GM21737 (cell line): ENCODE measurements at regions not wholly inside any gene's neighbourhood (a gene's known extent, or its start where the extent isn't known, plus 50 kb on each side); places are given as distances from the start of the nearest gene placed in this dataset.
"Not testable (repeated sequence)": the region's sequence is repeated elsewhere in the genome, so short reads cannot be mapped to it uniquely, and the experiment has no call there.

Experiments used
- ATAC-seq: cut with Tn5 transposase; IDR thresholded peaks from one replicate; pipeline ENCODE4 v1.9.1; 2021; ENCODE audit warnings: mild to moderate bottlenecking, moderate library complexity; ENCODE audit not compliant: unreplicated experiment

DNA sequence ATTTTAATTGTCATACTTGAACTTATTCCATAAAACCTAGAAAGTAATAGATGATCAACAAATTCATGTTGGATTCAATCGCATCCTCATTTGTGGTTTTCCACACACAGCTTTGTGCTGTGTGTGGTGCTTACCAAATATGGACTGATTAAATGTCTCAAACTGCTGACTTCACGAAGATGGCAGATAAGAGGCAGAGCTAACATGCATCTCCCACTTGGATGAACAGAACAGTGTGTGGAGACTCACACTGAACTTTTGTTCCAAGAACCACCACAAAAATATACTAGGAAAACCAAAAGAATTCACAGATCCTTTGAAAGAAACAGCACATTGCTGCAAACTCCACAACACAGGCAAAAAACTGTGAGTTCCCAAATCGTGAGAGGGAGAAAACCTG lies 603.7 kb downstream of the TENT5A start:
- no peak for ATAC-seq

DNA sequence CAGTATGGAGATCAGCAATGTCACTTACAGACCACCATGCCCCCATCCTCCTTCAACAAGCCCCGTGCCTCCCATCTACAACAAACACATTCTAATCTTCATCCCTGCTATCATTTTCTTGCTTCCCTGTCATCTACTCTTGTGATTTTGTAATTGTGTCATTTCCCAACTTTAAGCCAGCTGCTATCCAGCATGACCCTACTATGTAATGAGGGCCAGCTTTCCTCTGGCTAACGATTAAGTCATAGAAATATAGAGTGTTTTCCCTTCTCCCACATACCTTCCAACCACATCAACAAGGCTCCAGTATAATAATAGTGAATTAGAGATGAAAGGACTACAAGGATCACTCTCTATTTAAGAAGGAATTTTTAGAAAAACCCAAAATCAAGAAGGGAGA lies 607.0 kb downstream of the TENT5A start:
- ATAC-seq: no peak

DNA sequence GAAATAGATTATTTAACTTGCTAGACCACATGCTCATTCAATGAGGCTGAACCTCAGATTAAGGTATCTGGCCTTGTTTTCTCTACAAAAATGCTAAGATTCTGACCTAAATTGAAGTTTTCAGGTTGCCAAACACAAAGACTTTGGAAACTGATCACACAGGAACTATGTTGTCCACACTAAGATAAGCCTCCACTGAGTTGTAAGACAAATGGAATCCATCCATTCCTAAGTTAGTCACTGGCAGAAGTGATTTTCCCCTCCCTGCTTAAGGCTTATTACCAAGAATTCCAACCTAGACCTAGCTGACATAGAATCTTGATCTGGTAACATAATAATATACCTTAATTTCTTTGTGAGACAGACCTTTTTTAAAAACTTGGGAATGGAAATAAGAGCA lies 608.1 kb downstream of the TENT5A start:
- ATAC-seq: no peak

DNA sequence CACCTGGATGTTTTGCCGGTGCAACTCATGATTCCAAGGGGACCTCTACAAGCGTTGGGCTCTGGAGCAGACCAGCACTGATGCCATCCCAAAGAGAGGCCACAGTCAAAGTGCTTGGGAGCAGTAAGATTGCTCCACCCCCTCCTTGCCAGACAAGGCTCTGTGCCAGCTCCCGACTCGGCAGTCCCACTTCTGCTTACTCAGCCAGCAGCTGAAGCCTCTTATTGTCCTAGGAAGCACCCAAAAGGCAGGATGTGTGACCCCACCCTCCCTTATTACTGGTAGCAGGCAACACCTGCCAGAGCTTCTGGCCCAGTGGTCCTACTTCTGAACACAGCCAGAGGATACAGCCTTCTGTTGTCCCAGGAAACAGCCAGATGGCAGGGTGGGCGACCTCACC lies 614.2 kb downstream of the TENT5A start:
- ATAC-seq: no peak

DNA sequence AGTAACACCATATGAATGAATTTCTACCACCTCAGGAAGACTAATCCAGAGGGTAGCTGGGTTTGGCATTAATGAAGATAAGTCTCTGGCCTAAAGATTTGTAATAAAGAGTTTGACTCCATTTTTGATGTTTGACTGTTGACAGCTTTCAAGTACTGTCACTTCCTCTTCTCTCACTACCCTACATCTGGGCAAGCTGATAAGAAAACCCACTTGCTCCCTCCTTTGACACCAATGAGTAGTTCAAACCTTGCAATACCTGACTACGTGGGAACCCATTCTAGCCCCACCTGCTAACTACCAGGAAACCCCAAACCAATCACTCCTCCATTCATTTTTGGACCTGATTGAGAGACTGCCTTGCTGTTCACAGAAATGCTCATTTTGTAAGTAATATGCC lies 621.5 kb downstream of the TENT5A start:
- ATAC-seq: no peak

DNA sequence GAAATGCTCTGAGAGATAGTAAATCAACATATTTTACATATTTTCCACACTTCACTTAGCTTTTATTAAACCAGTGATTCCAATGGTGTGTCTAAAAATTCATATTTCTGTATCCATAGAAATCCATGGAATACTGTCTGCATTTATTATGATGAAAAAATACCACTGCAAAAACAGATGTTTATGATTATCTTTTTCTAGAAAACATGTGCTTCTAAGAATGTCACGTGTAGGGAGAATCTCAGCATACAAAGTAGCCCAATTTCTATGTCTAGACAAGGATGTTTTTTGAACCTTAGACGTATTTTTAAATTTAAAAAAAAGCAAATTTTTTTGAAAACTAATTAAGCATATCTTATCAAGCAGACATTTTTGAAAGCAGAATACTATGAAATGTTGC lies 622.4 kb downstream of the TENT5A start:
- ATAC-seq: no peak

DNA sequence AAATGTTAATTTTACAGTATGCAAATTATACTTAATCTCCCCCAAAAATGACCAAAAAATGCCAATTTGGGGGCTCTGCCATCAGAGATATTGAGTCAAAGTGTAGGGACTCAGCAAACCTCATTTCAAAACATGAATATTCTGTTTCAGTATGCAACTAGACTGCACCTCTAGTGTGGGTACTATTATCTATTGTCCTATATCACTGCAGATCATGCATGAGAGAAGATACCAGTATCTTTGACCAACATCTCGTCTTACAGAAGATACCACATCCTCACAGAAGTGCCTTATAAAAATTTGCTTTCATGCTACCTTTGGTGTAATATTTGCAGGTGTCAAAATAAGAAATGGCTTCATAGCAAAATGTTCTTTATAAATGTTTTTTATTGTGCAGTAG lies 623.8 kb downstream of the TENT5A start:
- ATAC-seq: no peak

DNA sequence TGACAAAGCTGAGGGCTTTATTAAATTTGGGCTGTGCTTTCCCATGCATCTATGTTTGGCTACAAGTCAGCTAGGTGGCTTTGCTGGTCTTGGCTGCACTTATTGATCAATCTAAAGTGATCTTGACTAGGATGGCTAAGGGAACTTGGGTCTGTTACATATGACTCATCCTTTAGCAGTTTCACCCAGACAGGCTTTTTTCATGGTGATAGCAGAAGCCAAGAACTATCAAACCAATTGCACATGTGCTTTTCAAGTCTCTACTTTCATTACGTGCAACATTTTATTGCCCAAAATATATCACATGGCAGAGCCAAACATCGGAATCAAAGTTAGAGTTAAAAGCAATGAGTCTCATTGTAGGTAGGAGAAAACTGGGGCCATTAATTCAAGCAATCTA lies 626.3 kb downstream of the TENT5A start:
- ATAC-seq: no peak

DNA sequence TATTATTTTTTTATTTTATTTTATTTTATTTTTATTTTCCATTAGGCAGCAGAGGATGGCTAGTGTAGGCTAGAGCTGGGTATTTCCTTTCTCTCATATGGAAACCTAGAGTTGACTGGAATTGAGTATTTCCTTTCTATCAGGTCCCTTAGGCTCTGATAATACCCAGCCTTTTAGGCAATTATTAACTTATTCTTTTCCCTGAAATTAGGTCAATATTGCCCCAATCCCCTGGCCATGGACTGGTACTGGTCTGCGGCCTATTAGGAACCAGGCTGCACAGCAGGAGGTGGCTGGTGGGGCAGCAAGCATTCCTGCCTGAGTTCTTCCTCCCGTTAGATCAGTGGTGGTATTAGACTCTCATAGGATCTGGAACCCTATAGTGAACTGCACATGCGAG lies 632.2 kb downstream of the TENT5A start:
- no peak for ATAC-seq

DNA sequence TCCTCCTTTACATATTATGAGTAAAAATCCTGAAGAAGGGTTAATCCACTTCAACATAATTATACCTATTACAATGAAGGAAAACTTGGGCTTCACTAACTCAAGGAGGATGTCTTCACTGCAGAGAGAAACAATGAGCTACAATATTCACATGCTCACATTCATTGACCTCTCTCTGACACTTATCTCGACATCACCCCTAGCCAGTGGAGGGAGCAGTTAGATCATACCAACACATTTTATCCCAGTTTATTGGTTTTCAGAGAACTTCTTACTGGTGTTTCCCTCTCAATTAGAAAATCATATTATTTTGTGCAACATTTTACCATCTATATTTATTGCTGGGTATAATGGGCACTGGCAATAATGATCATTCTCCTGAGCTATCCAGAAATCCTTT lies 646.5 kb downstream of the TENT5A start:
- ATAC-seq: no peak

DNA sequence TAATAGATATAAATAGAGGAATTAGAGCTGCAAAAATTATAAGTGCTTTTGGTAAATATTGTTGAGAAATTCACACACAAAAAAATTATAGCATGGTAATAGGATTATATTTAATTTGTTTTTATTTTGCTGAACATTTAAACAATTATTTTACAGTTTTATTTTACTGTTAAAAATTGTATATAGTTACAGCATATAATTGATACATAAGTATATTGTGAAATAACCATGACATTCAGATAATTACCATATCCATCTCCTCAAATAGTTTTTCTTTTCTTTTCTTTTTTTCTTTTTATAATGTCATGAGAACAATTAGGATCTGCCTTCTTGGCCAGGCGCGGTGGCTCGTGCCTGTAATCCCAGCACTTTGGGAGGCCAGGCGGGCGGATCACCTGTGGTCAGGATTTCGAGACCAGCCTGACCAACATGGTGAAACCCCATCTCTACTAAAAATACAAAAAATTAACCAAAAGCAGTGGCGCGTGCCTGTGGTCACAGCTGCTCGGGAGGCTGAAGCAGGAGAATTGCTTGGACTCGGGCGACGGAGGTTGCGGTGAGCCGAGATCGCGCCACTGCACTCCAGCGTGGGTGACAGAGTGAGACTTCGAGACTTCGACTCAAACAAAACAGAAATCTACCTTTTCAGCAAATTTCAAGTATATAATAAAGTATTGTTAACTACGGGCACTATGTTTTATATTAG lies 654.2 kb downstream of the TENT5A start:
- no peak for ATAC-seq

DNA sequence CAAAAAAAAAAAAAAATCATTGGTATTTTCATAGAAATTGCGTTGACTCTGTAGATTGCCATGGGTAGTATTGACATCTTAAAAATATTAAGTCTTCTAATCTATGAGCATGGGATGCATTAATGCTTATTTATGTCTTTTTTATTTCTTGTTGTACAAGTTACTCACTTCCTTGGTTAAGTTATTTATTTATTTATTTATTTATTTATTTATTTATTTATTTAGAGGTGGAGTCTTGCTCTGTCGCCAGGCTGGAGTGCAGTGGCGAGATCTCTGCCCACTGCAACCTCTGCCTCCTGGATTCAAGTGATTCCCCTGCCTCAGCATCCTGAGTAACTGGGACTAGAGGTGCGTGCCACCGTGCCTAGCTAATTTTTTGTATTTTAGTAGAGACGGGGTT lies 656.0 kb downstream of the TENT5A start:
- not testable (repeated sequence) for ATAC-seq

DNA sequence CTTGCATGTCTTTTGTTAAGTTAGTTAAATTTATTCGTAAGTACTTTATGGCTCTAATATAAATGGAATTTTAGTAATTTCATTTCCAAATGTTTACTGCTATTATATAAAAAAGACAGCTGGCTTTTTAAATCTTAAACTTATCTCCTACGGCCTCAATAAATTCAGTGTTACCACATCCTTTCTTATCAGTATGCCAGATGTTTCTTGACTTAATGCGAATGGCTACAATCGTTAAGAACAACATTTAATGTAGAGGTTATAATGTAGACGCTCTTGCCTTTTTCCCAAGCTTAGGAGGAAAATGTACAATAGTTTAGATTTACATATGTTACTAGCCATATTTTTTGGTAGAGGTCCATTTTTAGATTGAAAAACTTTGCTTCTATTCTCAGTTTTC lies 659.4 kb downstream of the TENT5A start:
- ATAC-seq: no peak

DNA sequence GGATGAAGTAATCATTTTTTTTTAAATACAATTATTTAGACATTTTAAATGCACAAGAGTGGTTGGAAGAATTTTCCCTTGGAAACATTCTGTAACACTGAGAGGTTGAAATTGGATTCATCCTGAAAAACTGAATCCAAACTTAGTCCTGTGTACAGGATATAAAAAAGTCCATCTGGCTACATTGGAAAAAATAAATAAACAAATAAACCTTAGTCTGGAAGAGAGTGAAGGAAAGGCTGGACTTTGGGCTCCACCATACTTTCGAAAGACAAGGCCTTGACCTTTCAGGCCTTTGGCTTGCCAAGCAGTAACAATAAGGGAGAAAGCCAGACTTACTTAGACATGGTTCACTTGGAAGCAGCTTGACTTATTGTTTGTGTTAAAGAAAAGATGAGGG lies 664.3 kb downstream of the TENT5A start:
- no peak for ATAC-seq

DNA sequence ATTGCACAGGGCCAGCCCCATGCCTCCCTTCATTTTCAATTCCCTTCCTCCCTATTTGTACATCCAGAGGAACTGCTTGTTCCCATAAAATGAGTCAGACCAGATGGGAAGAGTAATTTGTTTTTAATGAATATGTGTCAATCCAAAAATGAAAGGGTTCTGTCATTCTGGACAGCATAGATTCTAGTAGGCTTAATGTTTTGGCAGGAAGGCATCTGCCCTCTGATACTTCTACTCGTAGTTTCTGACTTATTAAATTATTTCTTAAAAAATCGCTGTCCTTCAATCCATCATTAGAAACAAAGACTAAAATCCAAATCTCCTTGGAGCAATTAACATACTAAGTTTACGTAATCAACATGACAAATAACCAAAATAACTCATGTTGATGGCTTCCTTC lies 665.5 kb downstream of the TENT5A start:
- ATAC-seq: no peak

DNA sequence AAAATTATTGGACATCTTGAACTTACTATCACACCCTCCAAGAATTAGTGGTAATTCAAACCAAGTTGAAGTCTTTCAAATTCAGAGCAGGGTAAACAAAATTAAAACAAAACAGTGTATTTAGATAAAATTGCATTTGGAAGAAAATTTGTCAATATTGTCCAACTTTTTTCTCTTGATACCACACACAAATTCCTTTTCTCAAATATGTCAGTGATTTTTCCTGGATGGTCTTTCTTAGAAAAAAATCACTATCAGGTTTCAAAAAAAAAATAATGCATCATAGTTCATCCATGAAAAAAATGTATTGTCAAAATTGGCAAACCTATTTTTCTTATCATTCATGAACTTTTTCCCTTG lies 667.1 kb downstream of the TENT5A start:
- ATAC-seq: no peak

DNA sequence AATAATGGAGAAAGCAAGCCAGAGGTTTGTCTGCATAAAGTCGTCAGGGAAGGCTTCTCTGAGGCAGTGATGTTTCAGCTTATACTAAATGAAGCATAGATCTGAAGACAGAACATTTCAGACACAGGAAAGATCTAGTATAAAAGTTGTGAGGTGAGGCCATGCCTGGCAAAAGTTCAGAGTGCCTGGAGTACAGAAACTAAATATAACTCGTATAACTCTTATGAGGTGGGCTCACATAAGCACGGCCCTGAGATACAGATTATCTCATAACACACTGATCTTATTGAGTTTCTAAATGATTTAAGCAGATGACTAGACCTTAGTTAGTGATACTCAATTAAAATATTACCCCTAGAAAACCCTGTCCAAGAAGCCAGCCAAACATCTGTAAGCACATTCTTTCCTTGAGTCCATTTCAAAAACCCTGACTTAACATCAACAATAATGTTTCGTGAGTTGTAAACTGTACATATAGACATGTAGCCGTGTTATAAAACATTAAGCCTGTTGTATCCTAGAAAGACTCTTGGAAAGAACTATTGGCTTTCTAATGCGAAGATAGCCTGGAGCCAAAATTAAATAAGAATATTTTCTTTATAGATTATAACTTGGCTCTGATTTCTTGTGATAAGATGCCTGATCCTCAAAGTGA lies 667.6 kb downstream of the TENT5A start:
- no peak for ATAC-seq

DNA sequence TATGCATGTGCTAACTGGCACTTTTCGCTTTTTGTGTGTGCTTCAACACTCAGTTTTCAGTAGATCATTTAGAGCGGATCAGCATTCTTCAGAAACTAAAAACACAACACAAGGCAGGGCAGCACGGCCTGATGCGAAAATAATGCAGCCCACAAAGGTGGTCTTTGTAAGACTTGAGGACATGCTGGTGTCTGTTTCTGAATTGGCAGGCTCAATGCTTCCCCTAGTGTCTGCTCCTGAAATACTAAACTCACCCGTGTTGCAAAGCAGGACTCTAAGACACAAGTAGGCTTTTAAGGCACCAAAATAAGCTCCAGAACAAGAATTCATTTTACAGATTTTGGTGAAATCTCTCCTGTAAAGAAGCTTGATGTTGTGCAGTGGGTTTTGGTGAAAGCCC lies 676.5 kb downstream of the TENT5A start:
- ATAC-seq: no peak

DNA sequence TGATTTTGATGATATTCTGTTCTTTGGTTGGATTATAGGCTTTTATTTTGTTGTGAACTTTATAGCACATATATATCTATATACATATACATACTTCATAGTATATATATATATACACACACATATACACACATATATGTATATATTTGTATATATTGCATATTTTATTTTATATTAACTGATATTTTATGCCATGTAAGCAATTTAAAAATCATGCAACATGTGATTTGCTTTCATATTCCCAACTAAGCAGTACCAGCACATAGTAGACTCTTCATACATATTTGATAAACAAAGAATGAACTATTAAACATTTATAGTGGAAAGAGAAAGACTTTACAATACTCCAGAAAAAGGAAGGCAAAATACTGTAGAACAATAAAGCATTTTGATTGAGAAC lies 679.2 kb downstream of the TENT5A start:
- ATAC-seq: no peak

DNA sequence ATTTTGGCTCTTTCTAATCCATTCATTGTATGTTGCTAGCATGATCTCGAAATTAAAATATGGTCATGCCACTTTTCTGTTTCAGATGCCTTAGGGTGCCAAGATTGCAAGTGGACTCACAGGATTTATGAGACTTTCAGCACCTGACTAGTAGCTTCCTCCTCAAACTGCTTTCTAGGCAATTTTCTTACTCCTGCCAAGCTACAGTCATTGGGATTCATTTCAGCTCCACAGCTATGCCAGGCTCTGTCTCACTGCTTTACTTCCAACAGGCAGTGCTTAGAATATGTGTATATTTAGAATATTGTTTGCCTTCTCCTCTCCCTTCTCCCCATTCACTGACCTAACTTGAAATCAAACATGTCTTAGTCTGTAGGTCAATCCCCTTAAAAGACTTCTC lies 681.4 kb downstream of the TENT5A start:
- no peak for ATAC-seq

DNA sequence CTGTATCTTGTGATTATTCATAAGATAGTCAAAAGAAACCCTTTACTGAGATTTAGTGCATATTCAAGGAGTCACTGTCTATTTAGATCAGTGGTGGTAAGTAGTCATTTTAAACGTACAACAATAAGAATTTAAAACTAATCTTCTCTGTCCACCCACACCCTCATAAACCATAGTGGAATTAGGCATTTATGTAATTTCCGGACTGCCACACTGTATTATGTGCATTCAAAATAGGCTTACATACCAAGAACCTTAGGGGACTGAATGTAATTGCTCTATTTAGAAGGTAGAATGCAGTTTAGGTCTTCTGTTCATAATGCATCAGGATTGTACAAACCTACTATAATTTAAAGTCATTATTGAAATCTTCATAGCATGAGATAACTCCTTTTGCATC lies 685.4 kb downstream of the TENT5A start:
- no peak for ATAC-seq

DNA sequence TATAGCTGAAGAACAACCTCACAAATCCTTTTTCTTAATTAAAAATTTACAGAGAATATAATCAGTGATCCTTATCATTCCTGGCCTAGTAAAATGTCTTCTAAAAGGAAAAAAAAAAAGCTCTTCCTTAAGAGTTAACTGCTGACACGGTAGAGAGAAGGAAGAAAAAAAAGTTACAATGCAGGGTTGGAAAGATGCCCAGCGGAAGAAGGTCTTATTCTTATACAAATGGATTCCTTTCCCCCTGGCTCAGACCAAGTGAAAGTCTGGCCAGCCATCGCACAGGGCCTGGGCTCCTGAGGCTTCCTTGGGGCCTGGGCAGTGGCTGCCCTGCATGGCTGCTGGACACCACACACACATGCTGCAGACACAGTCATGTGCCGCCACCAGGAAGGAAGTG lies 688.6 kb downstream of the TENT5A start:
- no peak for ATAC-seq

DNA sequence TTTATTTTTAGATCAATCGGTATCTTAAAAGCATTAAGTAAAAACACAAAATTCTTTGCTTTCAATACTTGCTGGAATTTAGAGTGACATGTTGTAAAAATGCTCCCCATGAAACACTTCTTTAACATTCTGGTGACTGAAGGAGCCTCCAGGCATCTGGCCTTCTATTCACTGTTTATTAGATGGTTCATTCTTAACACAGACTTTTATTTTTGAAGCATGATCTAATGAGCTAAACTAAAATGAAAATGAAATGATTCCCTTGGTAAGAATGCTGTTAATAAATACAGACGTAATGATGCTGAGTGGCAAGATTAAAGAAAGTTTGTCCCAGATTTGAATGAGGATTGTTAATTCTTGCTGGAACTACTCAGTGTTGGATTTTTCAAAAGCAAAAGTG lies 698.4 kb downstream of the TENT5A start:
- no peak for ATAC-seq
